GM12891 (cell line): ENCODE measurements at regions not wholly inside any gene's neighbourhood (a gene's known extent, or its start where the extent isn't known, plus 50 kb on each side); places are given as distances from the start of the nearest gene placed in this dataset.

ENCODE experiments used
- PAX5 ChIP-seq: IDR thresholded peaks from 2 replicates; pipeline ENCODE4 v1.6.1; 2011; ENCODE audit warnings: low read length, moderate library complexity, mild to moderate bottlenecking; ENCODE audit not compliant: insufficient read depth, severe bottlenecking
- POLR2A ChIP-seq: IDR thresholded peaks from 2 replicates; pipeline ENCODE4 v1.6.1; 2011; ENCODE audit warnings: low read depth, low read length, control low read depth
- POLR2AphosphoS5 ChIP-seq: IDR thresholded peaks from 2 replicates; pipeline ENCODE4 v1.6.1; 2011; ENCODE audit warnings: low read depth, low read length, control low read depth
- POU2F2 ChIP-seq: IDR thresholded peaks from 2 replicates; pipeline ENCODE4 v1.6.1; 2011; ENCODE audit warnings: low read depth, mild to moderate bottlenecking, control low read depth, low read length, moderate library complexity
- SPI1 ChIP-seq: IDR thresholded peaks from 2 replicates; pipeline ENCODE4 v1.6.1; 2011; ENCODE audit warnings: low read depth, low read length, control low read depth
- TAF1 ChIP-seq: IDR thresholded peaks from 2 replicates; pipeline ENCODE4 v1.6.1; 2011; ENCODE audit warnings: low read depth, low read length, control low read depth

- TF ChIP-seq POLR2AphosphoS5 (no peak), POLR2A (no peak), PAX5 (no peak), TAF1 (no peak), POU2F2 (no peak), SPI1 (no peak)
These were observed 478.6 kb downstream of the LIG4 start for GRCh38 chr13:107736731-107737130.
